ENCODE measurements at regions not wholly inside any gene's neighbourhood (a gene's known extent, or its start where the extent isn't known, plus 50 kb on each side); places are given as distances from the start of the nearest gene placed in this dataset.

- no peaks in the 10 kb centered on the region for H3K9me3 ChIP-seq (ENCODE audit: low read depth)
- DNase-seq (ENCODE audit: low read depth in 1 of 2, low spot score in 1 of 2) = no peak
- H3K27ac ChIP-seq = no peak overlapping the region
- no peaks in the 10 kb centered on the region for H3K36me3 ChIP-seq
- no peak for TF ChIP-seq CTCF (IDR thresholded peaks at IDR 0.05; ENCODE audit: low read depth, low read length)
- no peak overlapping the region for H3K4me3 ChIP-seq
- no peaks in the 10 kb centered on the region for H3K4me1 ChIP-seq (ENCODE audit: low read depth)
- H3K27me3 ChIP-seq = no peaks in the 10 kb centered on the region
Observed at GRCh38 chr18:10269261-10269660, 185.2 kb upstream of the APCDD1 start.

GRCh38 chr18:10270151-10270571, 184.3 kb upstream of the APCDD1 start:
- no peak for TF ChIP-seq CTCF (IDR thresholded peaks at IDR 0.05; ENCODE audit: low read depth, low read length)
- Histone ChIP-seq H3K36me3 (no peaks in the 10 kb centered on the region), H3K4me3 (no peak overlapping the region), H3K27ac (no peak overlapping the region), H3K27me3 (no peaks in the 10 kb centered on the region), H3K9me3 (ENCODE audit: low read depth) (no peaks in the 10 kb centered on the region), H3K4me1 (ENCODE audit: low read depth) (no peaks in the 10 kb centered on the region)
- peak in 1 of 2 donors; percentile 89 for DNase-seq (ENCODE audit: low read depth in 1 of 2, low spot score in 1 of 2)

GRCh38 chr18:10271481-10271880, 183.0 kb upstream of the APCDD1 start:
- H3K27ac ChIP-seq = no peak overlapping the region
- H3K27me3 ChIP-seq = no peaks in the 10 kb centered on the region
- H3K36me3 ChIP-seq = no peaks in the 10 kb centered on the region
- no peak for TF ChIP-seq CTCF (IDR thresholded peaks at IDR 0.05; ENCODE audit: low read depth, low read length)
- peak in 1 of 2 donors; percentile 41 for DNase-seq (ENCODE audit: low read depth in 1 of 2, low spot score in 1 of 2)
- H3K9me3 ChIP-seq (ENCODE audit: low read depth) = no peaks in the 10 kb centered on the region
- H3K4me3 ChIP-seq = no peak overlapping the region
- no peaks in the 10 kb centered on the region for H3K4me1 ChIP-seq (ENCODE audit: low read depth)

- Histone ChIP-seq H3K27me3 (no peaks in the 10 kb centered on the region), H3K36me3 (no peaks in the 10 kb centered on the region), H3K4me1 (ENCODE audit: low read depth) (no peaks in the 10 kb centered on the region), H3K27ac (no peak overlapping the region), H3K4me3 (no peak overlapping the region), H3K9me3 (ENCODE audit: low read depth) (no peaks in the 10 kb centered on the region)
- DNase-seq (ENCODE audit: low read depth in 1 of 2, low spot score in 1 of 2) = peak in 1 of 2 donors; percentile 70
- TF ChIP-seq CTCF (IDR thresholded peaks at IDR 0.05; ENCODE audit: low read depth, low read length) = no peak
Observed at GRCh38 chr18:10274301-10274700, 180.1 kb upstream of the APCDD1 start.

- Histone ChIP-seq H3K27me3 (no peaks in the 10 kb centered on the region), H3K9me3 (ENCODE audit: low read depth) (no peaks in the 10 kb centered on the region), H3K4me1 (ENCODE audit: low read depth) (no peaks in the 10 kb centered on the region), H3K4me3 (no peak overlapping the region), H3K36me3 (no peaks in the 10 kb centered on the region), H3K27ac (no peak overlapping the region)
- DNase-seq (ENCODE audit: low read depth in 1 of 2, low spot score in 1 of 2) = no peak
- no peak for TF ChIP-seq CTCF (IDR thresholded peaks at IDR 0.05; ENCODE audit: low read depth, low read length)
Observed at GRCh38 chr18:10275486-10275885, 178.9 kb upstream of the APCDD1 start.

GRCh38 chr18:10278265-10278664, 176.2 kb upstream of the APCDD1 start:
- Histone ChIP-seq H3K36me3 (no peaks in the 10 kb centered on the region), H3K27me3 (no peaks in the 10 kb centered on the region), H3K9me3 (ENCODE audit: low read depth) (no peaks in the 10 kb centered on the region), H3K4me1 (ENCODE audit: low read depth) (no peaks in the 10 kb centered on the region), H3K4me3 (no peak overlapping the region), H3K27ac (no peak overlapping the region)
- no peak for DNase-seq (ENCODE audit: low read depth in 1 of 2, low spot score in 1 of 2)
- TF ChIP-seq CTCF (IDR thresholded peaks at IDR 0.05; ENCODE audit: low read depth, low read length) = no peak

All from cardiac muscle cell (in vitro differentiated cells and primary cell).